ENCODE measurements at regions not wholly inside any gene's neighbourhood (a gene's known extent, or its start where the extent isn't known, plus 50 kb on each side); places are given as distances from the start of the nearest gene placed in this dataset.
"Not testable (repeated sequence)": the region's sequence is repeated elsewhere in the genome, so short reads cannot be mapped to it uniquely, and the experiment has no call there.

DNA sequence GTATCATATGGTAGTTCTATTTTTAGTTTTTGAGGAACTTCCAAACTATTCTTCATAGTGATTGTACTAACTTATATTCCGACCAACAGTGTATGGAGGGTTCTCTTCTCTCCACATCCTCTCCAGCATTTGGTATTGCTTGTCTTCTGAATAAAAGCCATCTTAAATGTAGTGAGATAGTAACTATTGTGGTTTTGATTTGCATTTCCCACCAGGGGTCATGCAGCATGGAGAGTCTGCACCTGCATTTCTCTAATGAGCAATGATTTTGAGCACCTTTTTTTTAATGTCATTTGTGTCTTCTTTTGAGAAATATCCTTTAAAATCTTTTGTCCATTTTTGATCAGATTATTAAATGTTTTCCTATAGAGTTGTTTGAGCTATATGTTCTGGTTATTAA lies 718.5 kb downstream of the ZBBX start:
- no peaks in the 10 kb centered on the region for H3K4me1 ChIP-seq
- H3K36me3 ChIP-seq: no peaks in the 10 kb centered on the region
- H3K27ac ChIP-seq: no peak overlapping the region
- H3K9me3 ChIP-seq (replicated peaks): no peaks in the 10 kb centered on the region
- H3K4me3 ChIP-seq: no peak overlapping the region
- H3K27me3 ChIP-seq: no peaks in the 10 kb centered on the region
- DNase-seq: no peak

DNA sequence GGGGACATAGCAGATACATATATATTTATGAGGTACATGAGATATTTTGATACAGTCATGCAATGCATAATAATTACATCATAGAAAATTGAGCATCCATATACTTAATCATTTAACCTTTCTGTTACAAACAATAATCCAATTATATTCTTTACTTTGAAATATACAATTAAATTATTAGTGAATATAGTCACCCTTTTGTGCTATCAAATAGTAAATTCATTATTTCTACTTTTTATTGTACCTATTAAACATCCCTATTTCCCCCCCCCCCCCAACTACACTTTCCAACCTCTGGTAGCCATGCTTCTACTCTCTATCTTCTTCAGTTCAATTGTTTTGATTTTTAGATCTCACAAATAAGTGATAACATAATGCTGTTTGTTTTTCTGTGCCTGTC lies 719.1 kb downstream of the ZBBX start:
- H3K27me3 ChIP-seq: no peaks in the 10 kb centered on the region
- H3K36me3 ChIP-seq: no peaks in the 10 kb centered on the region
- no peak for DNase-seq
- H3K4me3 ChIP-seq: no peak overlapping the region
- H3K27ac ChIP-seq: no peak overlapping the region
- no peaks in the 10 kb centered on the region for H3K4me1 ChIP-seq
- H3K9me3 ChIP-seq (replicated peaks): no peaks in the 10 kb centered on the region

DNA sequence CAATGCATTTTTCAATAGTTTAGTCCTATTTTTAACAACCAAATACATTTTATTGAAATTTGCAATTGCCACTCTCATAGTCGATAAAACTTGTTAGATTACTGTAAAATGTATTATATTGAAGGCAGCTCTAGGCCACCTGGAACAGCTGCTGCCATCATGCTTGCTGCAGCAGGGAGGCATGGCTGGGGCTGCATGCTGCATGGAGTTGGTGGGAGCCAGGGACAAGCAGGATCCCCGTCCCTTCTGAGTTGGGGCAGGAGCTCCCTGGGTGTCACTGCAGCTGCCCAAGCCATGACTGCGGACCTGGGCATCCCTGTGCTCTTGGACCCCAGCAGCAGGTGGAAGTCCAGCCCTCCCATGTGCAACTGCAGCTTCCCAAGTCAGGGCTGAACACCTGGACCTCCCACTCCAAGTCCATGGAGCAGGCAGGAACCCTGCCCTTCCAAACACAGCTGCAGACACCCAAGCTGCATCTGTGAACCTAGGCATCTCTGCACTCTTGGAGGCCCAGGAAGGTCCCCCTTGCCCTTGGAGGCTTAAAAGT lies 742.0 kb downstream of the ZBBX start:
- Histone ChIP-seq H3K27me3 (no peaks in the 10 kb centered on the region), H3K27ac (no peak overlapping the region)

DNA sequence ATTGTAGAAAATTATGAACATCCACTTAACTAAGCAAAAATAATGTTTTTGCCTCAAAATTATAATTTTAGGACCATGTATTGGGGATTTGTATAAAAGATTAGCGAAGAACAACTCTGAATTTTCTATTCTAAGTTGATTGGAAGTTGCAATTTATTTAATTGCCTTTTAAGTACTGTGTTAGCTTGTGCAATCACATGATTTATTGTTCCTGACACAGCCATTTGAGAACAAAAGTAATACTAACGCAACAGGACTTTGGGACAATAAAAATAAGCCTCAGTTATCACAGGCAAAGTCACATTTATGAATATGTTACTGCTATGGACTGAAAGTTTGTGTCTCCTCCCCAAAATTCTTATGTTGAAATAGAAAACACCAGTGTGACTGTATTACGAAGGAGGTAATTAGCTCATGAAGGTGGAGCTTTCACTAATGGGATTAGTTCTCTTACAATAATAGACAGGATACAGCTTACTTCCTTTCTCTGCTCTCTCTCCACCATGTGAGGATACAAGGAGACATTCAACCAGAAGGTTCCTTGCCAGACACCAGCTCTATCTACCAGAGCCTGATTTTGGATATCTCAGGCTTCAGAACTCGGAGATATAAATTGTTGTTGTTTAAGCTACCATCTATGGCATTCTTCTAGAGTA lies 745.9 kb downstream of the ZBBX start:
- no peak overlapping the region for H3K27ac ChIP-seq
- no peak overlapping the region for H3K4me3 ChIP-seq
- H3K27me3 ChIP-seq: no peaks in the 10 kb centered on the region
- no peaks in the 10 kb centered on the region for H3K4me1 ChIP-seq
- H3K9me3 ChIP-seq (replicated peaks): no peaks in the 10 kb centered on the region
- no peaks in the 10 kb centered on the region for H3K36me3 ChIP-seq
- DNase-seq: no peak

More for the DNA sequence above, 742.0 kb downstream of the ZBBX start:
- Histone ChIP-seq H3K4me1 (no peaks in the 10 kb centered on the region), H3K9me3 (replicated peaks) (no peaks in the 10 kb centered on the region), H3K4me3 (no peak overlapping the region), H3K36me3 (no peaks in the 10 kb centered on the region)
- DNase-seq: no peak

DNA sequence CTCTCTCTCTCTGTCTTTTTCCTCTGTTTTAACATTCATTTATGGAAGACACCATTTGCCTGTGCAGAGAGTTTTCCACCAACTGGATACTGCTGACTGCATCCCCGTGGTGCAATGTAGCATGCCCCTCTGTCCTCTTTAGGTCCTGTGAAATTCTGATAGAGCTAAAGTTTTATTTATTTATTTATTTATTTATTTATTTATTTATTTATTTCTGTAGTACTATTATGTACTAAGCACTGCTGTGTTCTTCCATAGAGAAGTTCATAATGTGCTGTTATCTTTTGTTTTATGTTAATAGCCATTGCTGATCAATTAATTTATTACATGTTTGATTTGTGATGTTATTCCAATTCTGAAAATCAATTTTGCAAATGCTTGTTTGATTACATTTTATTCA lies 749.9 kb downstream of the ZBBX start:
- H3K9me3 ChIP-seq (replicated peaks): no peaks in the 10 kb centered on the region
- H3K4me1 ChIP-seq: no peaks in the 10 kb centered on the region
- H3K27me3 ChIP-seq: no peaks in the 10 kb centered on the region
- H3K27ac ChIP-seq: no peak overlapping the region
- H3K4me3 ChIP-seq: no peak overlapping the region
- DNase-seq: no peak
- H3K36me3 ChIP-seq: no peaks in the 10 kb centered on the region

DNA sequence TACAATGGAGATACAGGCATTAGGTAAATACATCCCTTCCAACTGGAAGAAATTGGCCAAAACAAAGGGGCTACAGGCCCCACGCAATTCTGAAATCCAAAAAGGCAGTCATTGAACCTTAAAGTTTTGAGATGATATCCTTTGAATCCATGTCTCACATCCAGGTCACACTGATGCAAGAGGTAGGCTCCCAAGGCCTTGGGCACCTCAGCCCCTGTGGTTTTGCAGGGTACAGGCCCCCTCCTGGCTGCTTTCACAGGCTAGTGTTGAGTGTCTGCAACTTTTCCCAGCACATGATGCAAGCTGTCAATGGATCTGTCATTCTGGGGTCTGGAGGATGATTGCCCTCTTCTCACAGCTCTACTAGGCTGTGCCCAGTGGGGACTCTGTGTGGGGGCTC lies 766.7 kb downstream of the ZBBX start:
- Histone ChIP-seq H3K9me3 (replicated peaks) (no peaks in the 10 kb centered on the region), H3K4me3 (no peak overlapping the region), H3K36me3 (no peaks in the 10 kb centered on the region), H3K4me1 (no peaks in the 10 kb centered on the region), H3K27me3 (no peaks in the 10 kb centered on the region), H3K27ac (no peak overlapping the region)
- no peak for DNase-seq

DNA sequence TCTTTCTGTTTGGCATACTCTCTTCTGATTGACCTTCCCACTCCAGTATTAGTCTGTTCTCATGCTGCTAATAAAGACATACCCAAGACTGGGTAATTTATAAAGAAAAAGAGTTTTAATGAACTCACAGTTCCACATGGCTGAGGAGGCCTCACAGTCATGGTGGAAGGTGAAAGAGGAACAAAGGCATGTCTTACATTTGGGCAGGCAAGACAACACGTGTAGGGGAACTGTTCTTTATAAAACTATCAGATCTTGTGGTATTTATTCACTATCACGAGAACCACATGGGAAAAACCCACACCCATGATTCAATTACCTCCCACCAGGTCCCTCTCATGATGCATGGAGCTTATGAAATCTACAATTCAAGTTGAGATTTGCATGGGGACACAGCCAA lies 767.3 kb downstream of the ZBBX start:
- not testable (repeated sequence) for H3K27me3 ChIP-seq; H3K4me1 ChIP-seq; H3K9me3 ChIP-seq (replicated peaks); H3K4me3 ChIP-seq; H3K36me3 ChIP-seq; DNase-seq; H3K27ac ChIP-seq

DNA sequence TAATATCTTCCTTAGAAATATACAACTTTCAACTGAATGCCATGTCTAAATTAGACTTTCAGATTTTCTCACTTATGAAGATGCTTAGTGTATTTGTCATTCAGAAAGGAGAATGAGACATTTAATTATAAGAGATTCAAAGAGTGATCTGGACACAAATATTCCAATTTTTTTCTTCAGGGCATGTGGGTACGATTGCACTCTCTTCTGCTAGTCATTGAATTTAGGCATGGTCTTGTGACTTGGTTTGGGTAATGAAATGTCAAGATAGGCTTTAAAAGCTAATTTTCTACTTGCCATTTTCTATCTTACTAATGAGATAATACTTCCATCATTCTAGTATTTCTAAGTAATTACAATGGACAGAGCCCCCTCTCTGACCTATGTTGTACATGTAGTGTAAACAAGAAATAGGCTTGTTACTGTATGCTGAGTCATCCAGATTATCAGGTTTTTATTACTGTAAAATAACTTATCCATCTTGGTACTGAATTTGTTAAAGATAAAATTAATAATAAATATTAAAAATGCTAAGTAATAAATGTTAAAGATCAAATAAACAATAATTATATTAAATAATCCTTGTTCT lies 770.8 kb upstream of the BCHE start:
- Histone ChIP-seq H3K4me3 (no peak overlapping the region), H3K9me3 (replicated peaks) (no peaks in the 10 kb centered on the region), H3K36me3 (no peaks in the 10 kb centered on the region), H3K4me1 (no peaks in the 10 kb centered on the region), H3K27me3 (no peaks in the 10 kb centered on the region), H3K27ac (no peak overlapping the region)
- DNase-seq: no peak

DNA sequence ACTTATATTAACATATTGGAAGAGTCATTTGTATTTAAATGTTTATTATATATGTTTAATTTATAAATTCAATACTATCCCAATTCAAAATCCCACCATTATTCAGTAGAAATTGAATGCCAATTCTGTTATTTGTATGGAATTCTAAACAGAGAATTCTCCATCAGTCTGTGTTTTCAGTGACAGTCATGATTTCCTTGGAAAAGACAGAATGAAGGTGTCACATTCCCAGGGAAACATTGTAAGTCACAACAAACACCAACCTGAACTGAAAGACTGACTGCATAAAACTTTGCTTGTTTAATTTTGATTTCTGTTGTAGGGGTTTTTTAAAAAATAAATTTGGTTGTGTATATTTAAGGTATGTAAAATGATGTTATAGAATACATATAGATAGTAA lies 769.8 kb upstream of the BCHE start:
- H3K36me3 ChIP-seq: no peaks in the 10 kb centered on the region
- H3K9me3 ChIP-seq (replicated peaks): no peaks in the 10 kb centered on the region
- H3K27ac ChIP-seq: no peak overlapping the region
- no peaks in the 10 kb centered on the region for H3K27me3 ChIP-seq
- H3K4me3 ChIP-seq: no peak overlapping the region
- no peak for DNase-seq
- no peaks in the 10 kb centered on the region for H3K4me1 ChIP-seq

DNA sequence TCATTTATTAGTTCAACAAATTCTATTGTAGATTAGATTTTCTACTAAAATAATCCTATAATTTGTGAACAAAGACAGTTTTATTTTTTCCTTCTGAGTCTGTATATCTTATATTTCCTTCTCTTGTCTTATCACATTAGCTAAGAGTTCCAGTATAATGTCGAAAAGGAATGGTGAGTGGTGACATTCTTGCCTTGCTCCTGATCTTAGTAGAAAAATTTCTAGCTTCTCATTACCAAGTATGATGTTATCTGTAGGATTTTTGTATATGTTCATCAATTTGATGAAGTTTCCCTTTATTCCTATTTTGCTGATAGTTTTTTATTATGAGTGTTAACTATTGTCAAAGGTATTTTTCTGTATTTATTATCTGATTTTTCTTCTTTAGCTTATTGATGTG lies 756.6 kb upstream of the BCHE start:
- Histone ChIP-seq H3K27ac (no peak overlapping the region), H3K36me3 (no peaks in the 10 kb centered on the region), H3K9me3 (replicated peaks) (no peaks in the 10 kb centered on the region), H3K4me1 (no peaks in the 10 kb centered on the region), H3K27me3 (no peaks in the 10 kb centered on the region), H3K4me3 (no peak overlapping the region)
- DNase-seq: no peak

DNA sequence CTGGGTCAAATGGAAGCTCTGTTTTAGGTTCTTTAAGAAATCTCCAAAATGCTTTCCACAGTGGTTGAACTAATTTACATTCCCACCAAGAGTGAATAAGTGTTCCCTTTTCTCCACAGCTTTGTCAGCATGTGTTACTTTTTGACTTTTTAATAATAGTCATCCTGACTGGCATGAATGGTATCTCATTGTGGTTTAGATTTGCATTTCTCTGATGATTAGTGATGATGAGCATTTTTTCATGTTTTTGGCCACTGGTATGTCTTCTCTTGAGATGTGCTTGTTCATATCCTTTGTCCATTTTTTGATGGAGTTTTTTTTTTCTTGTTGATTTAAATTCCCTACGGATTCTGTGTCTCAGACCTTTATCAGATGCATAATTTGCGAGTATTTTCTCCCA lies 745.0 kb upstream of the BCHE start:
- DNase-seq: no peak
- no peak overlapping the region for H3K27ac ChIP-seq
- no peaks in the 10 kb centered on the region for H3K4me1 ChIP-seq
- no peaks in the 10 kb centered on the region for H3K36me3 ChIP-seq
- H3K27me3 ChIP-seq: no peaks in the 10 kb centered on the region
- H3K4me3 ChIP-seq: no peak overlapping the region
- no peaks in the 10 kb centered on the region for H3K9me3 ChIP-seq (replicated peaks)

DNA sequence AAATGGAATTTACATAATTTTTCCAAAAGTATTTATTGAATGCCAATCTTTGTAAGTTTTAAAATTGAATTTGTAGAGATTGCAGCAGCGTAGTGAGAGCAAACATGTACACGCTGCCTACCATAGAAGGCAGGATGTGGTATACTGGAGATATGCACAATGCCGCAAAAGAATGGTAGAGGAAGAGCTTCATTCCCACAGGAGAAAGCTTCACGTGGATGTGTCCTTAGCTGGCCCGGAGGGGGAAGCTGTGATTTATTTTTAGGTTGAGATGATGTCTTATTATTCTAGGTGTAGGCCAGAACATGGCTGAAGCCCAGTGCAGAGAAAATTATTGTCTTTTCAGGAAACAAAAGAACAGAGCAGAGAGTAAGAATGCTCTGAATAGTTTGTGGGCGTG lies 743.3 kb upstream of the BCHE start:
- Histone ChIP-seq H3K4me3 (no peak overlapping the region), H3K4me1 (no peaks in the 10 kb centered on the region), H3K36me3 (no peaks in the 10 kb centered on the region), H3K27me3 (no peaks in the 10 kb centered on the region), H3K9me3 (replicated peaks) (no peaks in the 10 kb centered on the region), H3K27ac (no peak overlapping the region)
- DNase-seq: no peak

DNA sequence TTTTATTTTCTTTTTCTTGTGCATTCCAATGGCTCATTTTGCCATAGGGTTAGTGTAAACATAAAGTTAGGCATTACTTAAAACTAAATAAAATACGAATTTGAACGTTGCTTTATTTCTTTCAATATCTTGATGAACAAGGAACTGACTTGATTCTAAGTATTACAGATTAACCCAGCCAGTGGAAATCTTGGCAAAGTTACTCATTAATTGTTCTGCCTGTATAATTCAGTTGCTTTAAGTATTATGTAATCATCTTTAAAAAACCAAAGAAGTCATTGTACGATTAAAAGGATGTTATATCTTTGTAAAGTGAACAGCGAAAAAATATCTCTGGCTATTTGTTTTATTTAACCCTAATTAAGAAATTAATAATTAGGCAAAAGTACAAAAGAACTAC lies 737.9 kb upstream of the BCHE start:
- Histone ChIP-seq H3K27me3 (no peaks in the 10 kb centered on the region), H3K9me3 (replicated peaks) (no peaks in the 10 kb centered on the region), H3K36me3 (no peaks in the 10 kb centered on the region), H3K4me1 (no peaks in the 10 kb centered on the region), H3K4me3 (no peak overlapping the region), H3K27ac (no peak overlapping the region)
- DNase-seq: no peak

DNA sequence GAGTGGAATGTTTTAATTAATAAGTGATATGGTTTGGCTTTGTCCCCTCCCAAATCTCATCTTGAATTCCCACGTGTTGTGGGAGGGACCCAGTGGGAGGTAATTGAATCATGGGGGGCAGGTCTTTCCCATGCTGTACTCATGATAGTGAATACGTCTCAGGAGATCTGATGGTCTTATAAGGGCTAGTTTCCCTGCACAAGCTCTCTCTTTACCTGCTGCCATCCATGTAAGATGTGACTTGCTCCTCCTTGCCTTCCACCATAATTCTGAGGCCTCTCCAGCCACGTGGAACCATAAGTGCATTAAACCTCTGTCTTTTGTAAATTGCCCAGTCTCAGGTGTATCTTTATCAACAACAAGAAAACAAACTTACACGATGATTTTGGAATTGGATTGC lies 734.5 kb upstream of the BCHE start:
- not testable (repeated sequence) for H3K27ac ChIP-seq; DNase-seq; H3K4me3 ChIP-seq; H3K9me3 ChIP-seq (replicated peaks); H3K4me1 ChIP-seq; H3K36me3 ChIP-seq; H3K27me3 ChIP-seq

DNA sequence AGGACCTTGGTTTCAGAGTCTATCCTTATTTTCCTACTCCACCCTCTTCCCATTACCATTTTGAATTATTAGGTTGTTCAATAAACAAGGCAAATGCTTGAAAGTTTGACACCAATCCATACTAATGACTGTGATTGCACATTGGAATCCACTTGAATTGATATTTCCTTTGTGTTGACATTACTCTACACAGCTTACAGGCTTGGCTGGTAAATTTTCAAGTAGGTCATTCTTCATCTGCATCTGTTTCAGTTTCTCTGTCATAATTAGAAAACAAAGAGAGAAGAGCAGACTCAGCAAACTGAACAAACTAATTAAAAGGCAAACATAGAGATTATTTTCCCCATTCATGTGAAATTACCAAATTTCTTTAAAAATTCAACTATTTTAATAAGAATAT lies 732.9 kb upstream of the BCHE start:
- DNase-seq: no peak
- H3K9me3 ChIP-seq (replicated peaks): no peaks in the 10 kb centered on the region
- H3K27ac ChIP-seq: no peak overlapping the region
- H3K4me1 ChIP-seq: no peaks in the 10 kb centered on the region
- H3K4me3 ChIP-seq: no peak overlapping the region
- no peaks in the 10 kb centered on the region for H3K36me3 ChIP-seq
- no peaks in the 10 kb centered on the region for H3K27me3 ChIP-seq

DNA sequence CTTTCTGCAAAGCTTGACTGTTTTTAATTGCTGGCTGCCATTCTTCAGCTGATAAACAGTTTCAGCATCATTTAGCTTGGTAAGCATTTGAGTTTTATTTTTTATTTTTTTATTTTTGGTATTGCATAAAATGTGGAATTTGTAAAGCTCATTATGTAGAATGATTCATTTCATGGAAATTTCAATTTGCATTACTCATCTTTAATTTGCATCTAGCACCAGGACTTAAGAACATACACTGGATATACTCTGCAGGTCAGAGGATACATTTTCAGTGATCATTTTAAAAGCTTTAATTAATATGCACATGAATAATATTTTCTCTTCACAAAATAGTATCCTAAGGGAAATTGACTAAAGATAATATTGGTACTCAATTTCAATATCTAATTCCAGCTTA lies 732.4 kb upstream of the BCHE start:
- Histone ChIP-seq H3K4me3 (no peak overlapping the region), H3K36me3 (no peaks in the 10 kb centered on the region), H3K9me3 (replicated peaks) (no peaks in the 10 kb centered on the region), H3K27ac (no peak overlapping the region), H3K27me3 (no peaks in the 10 kb centered on the region), H3K4me1 (no peaks in the 10 kb centered on the region)
- no peak for DNase-seq

All from SJCRH30 (cell line).